ENCODE measurements at regions not wholly inside any gene's neighbourhood (a gene's known extent, or its start where the extent isn't known, plus 50 kb on each side); places are given as distances from the start of the nearest gene placed in this dataset.

DNA sequence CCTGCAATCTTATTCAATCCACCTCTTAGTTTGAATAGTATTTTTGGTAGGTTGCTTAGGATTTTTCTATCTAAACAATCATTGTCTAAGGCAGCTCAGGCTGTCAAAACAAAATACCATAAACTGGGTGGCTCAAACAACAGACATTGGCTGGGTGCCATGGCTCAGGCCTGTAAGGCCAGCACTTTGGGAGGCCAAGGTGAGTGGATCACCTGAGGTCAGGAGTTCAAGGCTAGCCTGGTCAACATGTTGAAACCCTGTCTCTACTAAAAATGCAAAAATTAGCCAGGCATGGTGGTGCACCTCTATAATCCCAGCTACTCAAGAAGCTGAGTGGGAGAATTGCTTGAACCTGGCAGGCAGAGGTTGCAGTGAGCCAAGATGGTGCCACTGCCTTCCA, 126.7 kb downstream of the CYLD start:
- no peak for DNase-seq

DNA sequence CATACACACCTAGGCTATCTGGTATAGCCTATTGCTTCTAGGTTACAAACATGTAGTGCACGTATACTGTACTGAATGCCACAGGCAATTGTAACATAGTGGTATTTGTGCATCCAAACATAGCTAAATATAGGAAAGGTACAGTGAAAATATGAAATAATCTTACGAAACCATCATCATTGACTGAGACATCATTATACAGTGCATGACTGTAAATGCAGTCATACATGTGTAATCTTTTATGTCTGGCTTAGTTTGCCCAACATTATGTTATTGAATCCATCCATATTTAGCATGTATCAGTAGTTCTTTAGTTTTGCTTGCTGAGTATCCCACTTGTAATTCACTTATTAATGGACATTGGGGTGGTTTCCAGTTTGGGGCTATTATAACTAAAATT, 124.9 kb downstream of the CYLD start:
- DNase-seq = no peak

DNA sequence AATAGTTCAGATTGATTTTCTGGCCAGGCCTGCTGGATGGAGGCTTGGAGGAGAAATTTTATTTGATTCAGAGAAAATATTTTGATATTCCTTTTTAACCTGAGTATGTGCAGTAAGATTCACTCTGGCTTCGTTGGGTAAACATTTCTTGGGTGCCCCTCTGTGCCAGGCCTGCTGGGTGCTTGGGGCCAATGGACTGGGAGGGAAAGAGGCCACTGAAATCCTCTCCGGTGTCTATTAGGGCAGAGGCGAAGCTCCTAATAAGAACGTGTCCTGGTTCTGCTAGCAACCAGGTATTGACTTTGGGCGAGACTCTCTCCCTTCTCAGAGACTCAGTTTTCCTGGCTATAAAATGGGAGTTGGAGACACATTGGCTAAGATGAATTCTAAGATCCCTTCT, 122.5 kb downstream of the CYLD start:
- no peak for DNase-seq

DNA sequence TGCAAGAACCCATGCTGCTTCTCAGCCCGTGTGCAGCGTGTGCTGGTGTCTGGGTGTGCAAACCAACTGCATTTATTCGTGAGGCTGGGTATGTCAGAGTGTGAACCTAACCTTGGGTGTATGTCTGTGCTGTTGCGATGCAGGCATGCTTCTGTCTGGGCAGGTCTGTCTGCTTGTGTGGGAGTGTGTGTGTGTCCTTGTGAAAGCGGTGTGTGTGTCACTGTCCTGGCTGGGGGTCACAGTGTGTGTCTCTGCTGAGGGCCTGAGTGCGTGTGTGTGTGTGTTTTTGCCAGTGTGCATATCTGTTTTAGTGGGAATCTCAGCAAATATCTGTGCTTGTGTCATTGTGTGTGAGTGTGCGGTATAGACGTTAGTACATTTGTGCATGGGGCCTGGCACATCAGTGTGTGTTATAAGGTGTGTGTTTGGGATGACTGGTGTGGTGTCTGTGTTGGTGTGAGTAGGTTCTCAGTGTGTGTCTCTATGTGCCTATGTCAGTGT, 121.8 kb downstream of the CYLD start:
- no peak for DNase-seq

DNA sequence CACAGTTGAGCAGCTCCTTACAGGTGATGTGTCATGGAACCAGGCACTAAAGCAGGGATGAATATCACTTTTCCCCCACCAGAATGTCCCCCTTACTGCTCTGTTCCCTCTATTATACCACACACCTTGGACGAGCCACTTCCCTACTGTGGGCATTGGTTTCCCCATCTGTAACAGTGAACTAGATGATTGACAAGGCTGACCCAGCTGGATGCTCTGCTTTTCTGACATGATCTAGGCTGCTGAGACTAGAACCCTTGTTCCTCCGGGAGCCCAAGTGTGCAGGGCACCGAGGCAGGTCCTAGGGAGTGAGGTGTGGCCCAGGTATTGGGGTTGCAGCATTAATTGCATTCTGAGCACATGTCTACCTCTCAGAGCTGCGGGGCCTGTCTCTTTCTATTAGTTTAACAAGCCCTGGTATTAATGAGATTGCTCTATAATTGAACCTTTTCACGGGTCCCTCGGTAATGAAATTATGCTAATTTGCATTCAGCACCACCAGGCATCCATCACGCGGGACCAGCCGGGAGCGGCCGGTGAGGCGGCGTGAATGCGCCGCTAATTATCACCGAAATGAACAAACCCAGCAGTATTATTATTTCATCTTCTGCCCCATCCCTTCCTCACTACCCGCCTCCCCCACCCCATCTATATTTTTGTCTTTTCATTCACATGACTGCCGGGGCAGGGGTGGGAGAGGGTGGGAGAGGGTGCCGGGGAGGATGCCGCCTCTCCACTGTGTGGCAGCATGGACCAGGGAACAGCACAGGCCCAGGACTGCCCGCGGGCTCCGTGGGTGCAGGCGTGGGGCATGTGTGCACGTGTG, 121.1 kb downstream of the CYLD start:
- no peak for DNase-seq

GRCh38 chr16:50861970-50862411, 120.1 kb downstream of the CYLD start:
- DNase-seq = peak; percentile 79

DNA sequence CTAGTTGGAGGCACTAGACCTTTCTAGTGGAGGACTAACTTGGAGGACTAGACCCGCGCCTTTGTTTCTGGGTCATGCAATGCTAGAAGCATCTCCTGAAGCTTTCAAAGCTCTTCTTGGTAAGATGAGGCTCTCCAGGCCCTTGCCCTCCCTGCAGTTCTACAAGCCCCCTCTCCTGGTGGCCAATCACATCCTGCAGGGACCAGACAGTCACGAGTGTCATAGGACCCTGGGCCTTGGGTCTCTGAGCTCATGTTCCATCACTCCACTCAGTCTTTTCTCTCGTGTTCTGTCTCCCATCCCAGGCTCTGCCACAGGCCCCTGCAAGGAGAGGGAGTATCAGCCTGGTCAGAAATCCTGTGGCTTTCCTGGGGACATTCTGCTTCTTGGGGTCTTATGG, 119.6 kb downstream of the CYLD start:
- no peak for DNase-seq

DNA sequence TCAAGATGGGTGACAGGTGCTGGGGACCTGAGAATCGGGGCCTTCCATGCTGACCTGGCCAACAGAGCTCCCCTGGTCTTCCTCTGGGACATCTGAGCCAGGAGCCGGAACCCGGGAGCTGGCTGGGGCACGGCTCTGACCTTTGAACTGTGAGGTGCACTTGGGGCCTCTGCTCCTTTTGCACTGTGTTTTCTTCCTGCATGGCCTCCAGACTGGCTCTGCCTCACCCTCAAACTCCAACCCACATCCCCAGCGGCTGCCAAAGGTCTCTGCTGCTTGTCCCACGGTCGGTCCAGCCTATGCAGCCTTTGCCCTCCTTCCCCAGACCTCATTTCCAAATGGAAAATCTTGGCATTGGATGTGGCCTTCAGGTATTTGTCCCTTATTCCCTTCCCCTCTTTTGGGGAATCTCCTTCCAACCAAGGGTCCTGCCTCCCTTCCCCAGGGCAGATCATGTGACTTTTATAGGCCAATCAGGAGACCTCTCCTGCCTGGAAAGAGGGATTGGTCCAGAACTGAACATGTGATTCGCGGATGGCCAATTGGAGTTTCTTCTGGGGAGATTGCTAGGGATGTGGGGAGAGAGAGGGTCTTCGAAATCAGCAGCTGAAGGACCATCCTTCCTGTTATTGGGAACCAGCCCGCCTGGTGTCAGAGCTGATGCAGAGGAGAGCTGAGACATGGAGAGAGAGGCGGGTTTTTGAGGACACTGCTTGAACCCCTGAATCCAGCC, 117.9 kb downstream of the CYLD start:
- no peak for DNase-seq

DNA sequence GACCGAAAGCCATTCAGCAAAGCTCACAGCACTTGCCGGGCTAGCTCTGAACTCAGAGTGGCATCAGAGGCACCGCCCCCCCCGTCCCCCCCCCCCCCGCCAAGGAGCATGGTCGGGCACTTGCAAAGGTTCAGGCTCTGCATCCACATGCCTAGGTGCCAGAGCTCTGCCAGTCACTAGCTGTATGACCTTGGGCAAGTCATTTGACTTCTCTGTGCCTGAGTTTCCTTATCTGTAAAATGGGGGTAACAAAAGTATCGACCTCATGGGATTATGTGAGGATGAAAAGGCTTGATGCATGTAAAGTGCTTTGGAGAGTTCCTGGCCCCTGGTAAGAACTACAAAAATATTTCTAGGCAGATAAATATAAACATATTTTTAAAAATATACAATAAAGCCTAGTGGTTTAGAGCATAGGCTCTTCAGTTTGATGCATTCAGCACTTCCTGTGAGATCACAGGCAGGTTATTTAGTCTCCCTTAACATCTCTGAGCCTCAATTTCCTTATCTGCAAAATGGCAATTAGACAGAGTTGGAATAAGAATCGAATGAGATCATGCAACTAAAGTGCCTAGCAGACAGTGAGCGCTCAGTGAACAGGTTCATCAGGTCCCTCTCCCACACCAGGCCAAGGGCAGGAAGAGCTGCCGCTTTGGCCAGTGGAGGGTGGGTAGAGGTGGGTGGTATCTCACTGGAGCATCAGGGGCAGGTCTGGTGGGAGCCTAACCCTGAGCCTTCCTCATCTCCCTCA, 117.2 kb downstream of the CYLD start:
- DNase-seq = no peak

- no peak for DNase-seq
Measured at GRCh38 chr16:50858376-50858775, 116.5 kb downstream of the CYLD start.

DNA sequence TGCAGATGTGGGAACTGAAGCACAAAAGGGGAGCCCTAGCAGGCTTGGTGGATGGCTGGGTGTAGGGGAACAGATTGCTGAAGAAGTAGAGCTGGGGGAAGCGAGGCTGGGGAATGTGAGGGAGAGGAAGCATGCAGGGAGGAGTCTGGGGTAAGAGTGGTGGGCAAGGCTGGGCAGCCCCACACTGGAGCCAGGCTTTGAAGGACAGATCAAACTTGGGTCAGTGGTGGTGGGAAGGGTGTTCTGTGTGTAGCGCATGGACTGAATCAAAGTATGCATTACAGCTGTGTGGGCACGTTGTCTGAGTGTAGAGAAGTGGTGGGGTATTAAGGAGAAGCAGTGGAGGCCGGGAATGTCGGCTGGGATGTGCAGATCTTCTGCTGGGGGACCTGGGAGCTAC, 116.0 kb downstream of the CYLD start:
- no peak for DNase-seq

GRCh38 chr16:50856991-50857390, 115.1 kb downstream of the CYLD start:
- DNase-seq = no peak

- DNase-seq = no peak
Measured at GRCh38 chr16:50853329-50853728, 111.4 kb downstream of the CYLD start.
